Endodermal cell (in vitro differentiated cells): ENCODE measurements at regions not wholly inside any gene's neighbourhood (a gene's known extent, or its start where the extent isn't known, plus 50 kb on each side); places are given as distances from the start of the nearest gene placed in this dataset.

ENCODE experiments used
- DNase-seq: peaks from one replicate; pipeline ENCODE4 v3.0.0-alpha.2; 2017
- H3K27ac ChIP-seq: 2 replicates; pipeline ENCODE4 v1.5.1; 2013; ENCODE audit warnings: mild to moderate bottlenecking, low read depth, low read length, moderate library complexity
- H3K27me3 ChIP-seq: 2 replicates; pipeline ENCODE4 v1.6.1; 2013; ENCODE audit warnings: mild to moderate bottlenecking, low read length, moderate library complexity; ENCODE audit not compliant: insufficient read depth, control insufficient read depth, poor library complexity, severe bottlenecking
- H3K36me3 ChIP-seq: 2 replicates; pipeline ENCODE4 v1.7.0; 2013; ENCODE audit warnings: mild to moderate bottlenecking, low read length, moderate library complexity; ENCODE audit not compliant: control insufficient read depth, insufficient read depth
- H3K4me1 ChIP-seq: one replicate; pipeline ENCODE4 v1.7.0; 2013; ENCODE audit warnings: low read length; ENCODE audit not compliant: control insufficient read depth, insufficient read depth
- H3K4me3 ChIP-seq: 2 replicates; pipeline ENCODE4 v1.5.1; 2013; ENCODE audit warnings: mild to moderate bottlenecking, low read length, moderate library complexity
- H3K9ac ChIP-seq: 2 replicates; pipeline ENCODE4 v1.6.1; 2013; ENCODE audit warnings: mild to moderate bottlenecking, low read length, moderate library complexity; ENCODE audit not compliant: poor library complexity, severe bottlenecking; ENCODE audit errors: extremely low read depth
- H3K9me3 ChIP-seq: 2 replicates; pipeline ENCODE4 v1.6.1; 2013; ENCODE audit warnings: mild to moderate bottlenecking, low read length, moderate library complexity; ENCODE audit not compliant: control insufficient read depth
- H3K27ac Mint-ChIP-seq: 2 replicates; pipeline ENCODE4 v1.8.0; 2020; ENCODE audit warnings: mixed read lengths
- H3K27me3 Mint-ChIP-seq: 2 replicates; pipeline ENCODE4 v1.8.0; 2021; ENCODE audit warnings: mild to moderate bottlenecking, mixed read lengths; ENCODE audit not compliant: insufficient read depth
- H3K36me3 Mint-ChIP-seq: 2 replicates; pipeline ENCODE4 v1.8.0; 2020; ENCODE audit warnings: low read depth, mixed read lengths
- H3K4me1 Mint-ChIP-seq: 2 replicates; pipeline ENCODE4 v1.8.0; 2020; ENCODE audit warnings: mixed read lengths
- H3K4me3 Mint-ChIP-seq: 2 replicates; pipeline ENCODE4 v1.8.0; 2020; ENCODE audit warnings: mild to moderate bottlenecking, moderate library complexity, mixed read lengths
- H3K9me3 Mint-ChIP-seq: 2 replicates; pipeline ENCODE4 v1.8.0; 2020; ENCODE audit warnings: mild to moderate bottlenecking, mixed read lengths
- WGBS, 2 experiments: methylation state at CpG; one replicate each; pipeline versions ENCODE4 v1.1.5 to v1.1.7; 2013; ENCODE audit warnings: missing lambda C conversion rate in 2 of 2, mixed read lengths in 1 of 2; ENCODE audit not compliant: insufficient coverage in 1 of 2, insufficient read length in 1 of 2; 5-methylcytosine and 5-hydroxymethylcytosine counted together
- TF ChIP-seq, protein P1 (sequence below): fragments of 200-600 bp; sonication (generic); conservative IDR thresholded peaks from 2 replicates; pipeline ENCODE4 v1.5.0; 2021; ENCODE audit warnings: antibody characterized with exemption, mild to moderate bottlenecking

DNA sequence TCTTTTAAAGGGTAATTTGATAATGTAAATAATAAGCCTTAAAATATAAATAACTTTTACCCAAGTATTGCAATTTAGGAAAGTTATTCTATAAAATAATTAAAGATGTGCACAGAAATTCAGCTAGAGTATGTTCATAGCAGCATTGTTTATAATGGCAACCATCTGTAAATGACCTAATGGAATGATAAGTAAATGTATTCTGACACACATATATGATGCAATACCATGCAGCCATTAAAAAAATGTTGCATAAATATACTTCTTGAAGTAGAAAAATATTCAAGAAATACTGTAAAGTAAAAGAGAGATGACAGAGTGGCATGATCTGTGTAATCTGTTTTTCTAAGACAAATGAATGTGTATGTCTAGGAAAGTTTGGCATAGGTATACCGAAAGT is 545.7 kb downstream of the ZEB2 start:
- no peaks in the 10 kb centered on the region for H3K27me3 ChIP-seq
- H3K9me3 ChIP-seq: no peaks in the 10 kb centered on the region
- Mint-ChIP-seq H3K4me3 (no peak overlapping the region), H3K27ac (no peak overlapping the region), H3K27me3 (no peaks in the 10 kb centered on the region), H3K4me1 (no peaks in the 10 kb centered on the region), H3K9me3 (no peaks in the 10 kb centered on the region), H3K36me3 (no peaks in the 10 kb centered on the region)
- TF ChIP-seq, protein P1, sequence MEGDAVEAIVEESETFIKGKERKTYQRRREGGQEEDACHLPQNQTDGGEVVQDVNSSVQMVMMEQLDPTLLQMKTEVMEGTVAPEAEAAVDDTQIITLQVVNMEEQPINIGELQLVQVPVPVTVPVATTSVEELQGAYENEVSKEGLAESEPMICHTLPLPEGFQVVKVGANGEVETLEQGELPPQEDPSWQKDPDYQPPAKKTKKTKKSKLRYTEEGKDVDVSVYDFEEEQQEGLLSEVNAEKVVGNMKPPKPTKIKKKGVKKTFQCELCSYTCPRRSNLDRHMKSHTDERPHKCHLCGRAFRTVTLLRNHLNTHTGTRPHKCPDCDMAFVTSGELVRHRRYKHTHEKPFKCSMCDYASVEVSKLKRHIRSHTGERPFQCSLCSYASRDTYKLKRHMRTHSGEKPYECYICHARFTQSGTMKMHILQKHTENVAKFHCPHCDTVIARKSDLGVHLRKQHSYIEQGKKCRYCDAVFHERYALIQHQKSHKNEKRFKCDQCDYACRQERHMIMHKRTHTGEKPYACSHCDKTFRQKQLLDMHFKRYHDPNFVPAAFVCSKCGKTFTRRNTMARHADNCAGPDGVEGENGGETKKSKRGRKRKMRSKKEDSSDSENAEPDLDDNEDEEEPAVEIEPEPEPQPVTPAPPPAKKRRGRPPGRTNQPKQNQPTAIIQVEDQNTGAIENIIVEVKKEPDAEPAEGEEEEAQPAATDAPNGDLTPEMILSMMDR: no peak
- H3K9ac ChIP-seq: no peak overlapping the region
- WGBS, 2 experiments: 90% methylated on average over 1 of the region's 1 CpG; no CpG with 5 or more reads in 1 of the 2 experiments
- H3K4me1 ChIP-seq: no peaks in the 10 kb centered on the region
- no peaks in the 10 kb centered on the region for H3K36me3 ChIP-seq
- no peak overlapping the region for H3K27ac ChIP-seq
- DNase-seq: no peak
- H3K4me3 ChIP-seq: no peak overlapping the region

DNA sequence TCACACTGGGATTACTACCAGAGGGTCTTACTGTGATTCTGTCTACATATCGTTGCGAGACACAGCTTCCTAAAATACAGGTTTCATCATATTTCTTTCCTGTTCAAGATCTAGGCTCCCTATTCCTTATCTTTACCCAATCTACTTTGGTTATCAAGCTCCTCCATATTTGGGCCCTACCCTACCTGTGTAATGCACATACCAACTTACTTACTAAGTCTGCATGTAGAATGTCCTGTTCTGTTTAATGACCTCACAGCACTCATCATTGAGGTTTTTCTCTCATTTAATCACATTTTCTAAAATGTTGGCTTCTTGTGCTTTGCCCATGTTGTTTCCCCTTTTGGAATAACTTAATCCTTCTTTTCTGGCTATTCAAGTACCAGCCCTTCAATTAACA is 551.1 kb downstream of the ZEB2 start:
- Mint-ChIP-seq H3K27ac (no peak overlapping the region), H3K9me3 (no peaks in the 10 kb centered on the region), H3K27me3 (no peaks in the 10 kb centered on the region), H3K4me3 (no peak overlapping the region), H3K4me1 (peaks cover 12% of the 10 kb centered on the region), H3K36me3 (no peaks in the 10 kb centered on the region)
- Histone ChIP-seq H3K9me3 (no peaks in the 10 kb centered on the region), H3K36me3 (no peaks in the 10 kb centered on the region), H3K27me3 (no peaks in the 10 kb centered on the region), H3K4me3 (no peak overlapping the region), H3K27ac (no peak overlapping the region), H3K9ac (no peak overlapping the region), H3K4me1 (peaks cover 15% of the 10 kb centered on the region)
- 89 to 92% methylated on average over 2 of the region's 2 CpGs for WGBS, 2 experiments
- TF ChIP-seq, protein P1: no peak
- DNase-seq: no peak

DNA sequence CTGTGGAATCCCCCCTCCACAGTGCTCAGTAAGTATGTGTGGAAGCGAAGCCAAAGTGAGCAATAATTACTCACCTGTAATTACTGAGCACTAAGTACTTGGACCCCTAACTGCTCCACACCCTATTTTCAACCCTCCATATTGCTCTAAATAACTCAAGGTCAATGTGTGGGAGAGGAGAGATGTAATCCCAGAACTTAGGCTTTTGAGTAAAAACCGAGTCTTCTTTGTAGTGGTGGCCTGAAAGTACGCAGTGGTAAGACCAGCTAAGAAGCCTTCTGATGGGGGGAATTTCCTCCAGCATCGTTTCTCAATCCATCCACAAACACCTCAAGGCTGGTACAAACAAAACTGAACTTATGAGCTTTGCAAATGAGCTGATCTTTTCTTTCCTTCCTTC is 551.6 kb downstream of the ZEB2 start:
- no peaks in the 10 kb centered on the region for H3K27me3 ChIP-seq
- H3K9me3 Mint-ChIP-seq: no peaks in the 10 kb centered on the region
- no peak for DNase-seq
- TF ChIP-seq, protein P1: no peak
- H3K4me3 Mint-ChIP-seq: no peak overlapping the region
- H3K4me1 ChIP-seq: peaks cover 15% of the 10 kb centered on the region
- H3K36me3 Mint-ChIP-seq: no peaks in the 10 kb centered on the region
- H3K27me3 Mint-ChIP-seq: no peaks in the 10 kb centered on the region
- WGBS, 2 experiments: 90 to 100% methylated on average over 1 to 4 of the region's 4 CpGs
- no peak overlapping the region for H3K27ac Mint-ChIP-seq
- no peak overlapping the region for H3K4me3 ChIP-seq
- no peaks in the 10 kb centered on the region for H3K9me3 ChIP-seq
- H3K27ac ChIP-seq: no peak overlapping the region
- H3K9ac ChIP-seq: no peak overlapping the region
- H3K36me3 ChIP-seq: no peaks in the 10 kb centered on the region
- peaks cover 12% of the 10 kb centered on the region for H3K4me1 Mint-ChIP-seq
